Fibroblast of pulmonary artery (primary cell): ENCODE measurements at regions not wholly inside any gene's neighbourhood (a gene's known extent, or its start where the extent isn't known, plus 50 kb on each side); places are given as distances from the start of the nearest gene placed in this dataset.

Experiments used
- DNase-seq: peaks from one replicate; pipeline ENCODE4 v3.0.0-alpha.2; 2010; ENCODE audit warnings: low read depth
- H3K4me3 ChIP-seq: replicated peaks from 2 replicates; pipeline ENCODE4 v1.5.1; 2011; ENCODE audit warnings: low read depth, mild to moderate bottlenecking, control low read depth, low read length, moderate library complexity
- TF ChIP-seq, protein P1 (sequence below): IDR thresholded peaks from 2 replicates; pipeline ENCODE4 v1.5.1; 2011; ENCODE audit warnings: mild to moderate bottlenecking, control low read depth, low read length, inconsistent platforms; ENCODE audit errors: missing control alignments

DNA sequence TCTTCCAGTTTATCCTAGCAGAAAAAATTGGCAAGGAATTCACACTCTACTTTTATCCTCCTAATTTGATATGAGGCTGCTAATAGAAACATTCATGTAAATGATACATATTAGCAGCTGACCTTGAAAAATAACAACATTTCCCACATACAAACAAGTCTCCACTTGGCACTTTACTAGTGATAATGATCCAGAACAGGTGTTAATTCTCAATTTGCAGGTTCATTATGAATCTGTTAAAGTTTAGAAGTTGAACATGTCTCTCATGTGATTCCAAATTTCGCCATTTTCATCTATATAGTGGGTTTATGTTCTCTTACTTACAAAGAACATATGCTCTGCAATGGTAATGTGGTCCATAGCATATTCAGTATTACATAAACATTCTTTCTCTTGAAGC lies 1396.8 kb upstream of the LRRTM3 start:
- TF ChIP-seq, protein P1, sequence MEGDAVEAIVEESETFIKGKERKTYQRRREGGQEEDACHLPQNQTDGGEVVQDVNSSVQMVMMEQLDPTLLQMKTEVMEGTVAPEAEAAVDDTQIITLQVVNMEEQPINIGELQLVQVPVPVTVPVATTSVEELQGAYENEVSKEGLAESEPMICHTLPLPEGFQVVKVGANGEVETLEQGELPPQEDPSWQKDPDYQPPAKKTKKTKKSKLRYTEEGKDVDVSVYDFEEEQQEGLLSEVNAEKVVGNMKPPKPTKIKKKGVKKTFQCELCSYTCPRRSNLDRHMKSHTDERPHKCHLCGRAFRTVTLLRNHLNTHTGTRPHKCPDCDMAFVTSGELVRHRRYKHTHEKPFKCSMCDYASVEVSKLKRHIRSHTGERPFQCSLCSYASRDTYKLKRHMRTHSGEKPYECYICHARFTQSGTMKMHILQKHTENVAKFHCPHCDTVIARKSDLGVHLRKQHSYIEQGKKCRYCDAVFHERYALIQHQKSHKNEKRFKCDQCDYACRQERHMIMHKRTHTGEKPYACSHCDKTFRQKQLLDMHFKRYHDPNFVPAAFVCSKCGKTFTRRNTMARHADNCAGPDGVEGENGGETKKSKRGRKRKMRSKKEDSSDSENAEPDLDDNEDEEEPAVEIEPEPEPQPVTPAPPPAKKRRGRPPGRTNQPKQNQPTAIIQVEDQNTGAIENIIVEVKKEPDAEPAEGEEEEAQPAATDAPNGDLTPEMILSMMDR = no peak
- no peak for DNase-seq
- no peak overlapping the region for H3K4me3 ChIP-seq

DNA sequence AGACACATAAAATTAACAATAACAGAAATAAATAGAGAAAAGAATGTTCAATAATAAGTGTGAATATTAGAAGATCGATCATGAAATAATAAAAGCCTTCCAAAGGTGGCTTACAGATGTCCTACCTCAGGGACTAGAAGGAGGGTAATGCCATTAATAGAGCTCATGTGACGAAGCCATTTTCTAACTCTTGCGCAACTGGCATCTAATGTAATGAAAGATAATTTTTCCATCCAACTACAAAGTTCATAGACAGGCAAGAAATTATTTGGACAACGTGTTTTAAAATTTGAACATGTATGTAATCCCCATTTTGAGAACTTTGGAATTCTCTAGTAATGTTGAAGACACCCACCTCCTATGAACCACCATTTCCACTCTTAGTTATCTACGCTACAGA lies 1394.3 kb upstream of the LRRTM3 start:
- no peak for DNase-seq
- TF ChIP-seq, protein P1 = no peak
- no peak overlapping the region for H3K4me3 ChIP-seq

DNA sequence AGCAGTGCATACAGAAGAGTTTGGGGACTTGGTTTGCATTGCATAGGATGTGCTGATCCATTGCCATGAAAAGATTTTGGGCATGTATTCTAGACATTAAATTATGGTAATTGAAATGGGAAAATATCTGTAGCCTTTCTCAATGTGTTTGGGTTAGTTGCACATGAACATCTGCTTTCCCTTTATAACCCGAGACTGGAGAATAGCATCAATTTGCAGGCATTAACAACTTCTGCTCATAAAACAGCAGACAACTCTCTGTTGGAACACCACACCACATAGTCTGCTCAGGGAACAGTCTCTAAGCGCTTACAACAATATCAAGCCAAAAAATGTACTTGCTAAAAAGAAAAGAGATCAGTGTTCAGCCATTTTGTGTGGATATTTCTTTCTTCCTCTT lies 1391.1 kb upstream of the LRRTM3 start:
- no peak for DNase-seq
- H3K4me3 ChIP-seq = no peak overlapping the region
- TF ChIP-seq, protein P1 = no peak

DNA sequence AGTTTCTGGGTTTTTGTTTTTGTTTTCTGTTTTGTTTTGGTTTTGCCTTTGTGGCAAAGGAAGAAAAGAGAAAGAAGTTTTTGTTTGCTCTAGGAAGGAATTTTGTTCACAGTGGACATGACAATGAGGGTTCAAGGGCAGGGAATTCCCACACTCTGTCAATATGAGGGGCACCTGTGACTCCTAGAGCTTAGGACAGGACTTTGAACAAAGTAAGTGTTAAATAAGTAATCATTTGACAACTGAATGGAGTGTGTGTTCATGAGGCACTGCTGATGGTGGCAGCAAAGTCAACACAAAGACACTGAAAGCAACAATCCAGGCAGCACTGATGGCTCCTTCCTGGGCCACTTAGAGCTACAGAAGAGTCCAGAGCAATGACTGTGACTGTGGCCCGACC lies 1381.1 kb upstream of the LRRTM3 start:
- no peak overlapping the region for H3K4me3 ChIP-seq
- TF ChIP-seq, protein P1 = no peak
- DNase-seq = no peak

DNA sequence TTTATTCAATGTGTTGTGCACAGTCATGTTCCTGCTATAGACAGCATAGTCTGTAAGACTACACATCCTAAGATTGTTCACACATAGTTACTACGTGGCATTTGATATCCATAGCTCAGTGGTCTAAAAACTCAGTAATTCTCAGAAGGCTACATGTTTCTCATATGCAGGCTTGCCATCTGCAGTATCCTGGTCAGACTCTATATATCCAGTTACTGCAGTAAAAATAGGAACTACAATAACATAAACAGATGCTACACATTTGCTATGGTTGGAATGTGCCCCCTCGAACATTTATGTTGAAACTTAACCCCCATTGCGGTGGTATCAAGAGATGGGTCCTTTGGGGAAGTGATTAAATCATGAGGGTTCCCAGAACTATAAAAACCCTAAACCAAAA lies 1377.8 kb upstream of the LRRTM3 start:
- TF ChIP-seq, protein P1 = no peak
- DNase-seq = no peak
- H3K4me3 ChIP-seq = no peak overlapping the region

DNA sequence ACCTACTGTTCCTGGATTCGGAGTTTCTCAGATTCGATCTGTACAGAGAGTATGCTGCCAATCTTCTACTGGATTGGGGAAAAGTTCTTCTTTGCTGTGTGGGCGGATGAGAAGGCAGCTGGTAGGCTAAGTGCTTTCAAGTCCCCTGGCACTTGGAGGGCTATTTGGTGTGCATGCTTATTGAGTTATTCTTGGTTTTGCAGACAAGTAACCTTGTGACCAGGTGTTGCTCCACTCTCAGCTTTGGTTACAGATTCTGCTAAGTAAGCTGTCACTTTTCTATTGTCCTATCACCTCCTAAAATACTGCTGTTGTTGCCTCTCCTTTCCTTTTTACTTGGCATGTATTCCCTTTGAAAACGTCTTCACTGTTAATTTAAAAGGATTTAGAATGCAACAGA lies 1375.1 kb upstream of the LRRTM3 start:
- H3K4me3 ChIP-seq = no peak overlapping the region
- no peak for DNase-seq
- TF ChIP-seq, protein P1 = no peak

DNA sequence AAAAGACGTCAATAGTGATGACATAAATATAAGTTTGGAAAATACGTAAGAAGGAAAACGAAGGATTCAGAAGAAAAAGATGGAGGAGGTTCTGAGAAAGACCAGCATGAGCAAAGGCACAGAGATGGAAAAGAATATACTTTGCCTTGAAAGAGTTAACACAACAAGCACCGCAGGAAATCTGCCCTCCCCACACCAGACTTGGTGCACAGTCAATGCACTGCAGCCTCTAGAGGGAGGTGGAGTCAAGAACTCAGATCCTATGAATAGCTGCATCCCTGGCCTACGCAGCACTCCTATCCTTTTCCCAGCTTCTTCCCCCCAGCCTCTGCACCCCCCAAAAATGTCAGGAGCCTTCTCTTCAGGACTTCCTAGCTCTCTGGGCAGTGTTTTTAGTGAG lies 1370.6 kb upstream of the LRRTM3 start:
- no peak overlapping the region for H3K4me3 ChIP-seq
- TF ChIP-seq, protein P1 = no peak
- no peak for DNase-seq
